H1 (cell line): ENCODE measurements at regions not wholly inside any gene's neighbourhood (a gene's known extent, or its start where the extent isn't known, plus 50 kb on each side); places are given as distances from the start of the nearest gene placed in this dataset.

Experiments used
- CTCF ChIA-PET: fragments of 300-600 bp; sonication (Branson Sonifier 250); formaldehyde crosslinking; loops from one replicate; lab custom pipeline; 2021; ENCODE audit not compliant: partially characterized antibody; lab: Charles Lee
- POLR2A ChIA-PET: fragments of 300-600 bp; sonication (Branson Sonifier 250); formaldehyde crosslinking; loops from one replicate; lab custom pipeline; 2021; ENCODE audit warnings: inconsistent platforms; ENCODE audit not compliant: partially characterized antibody; lab: Charles Lee
- DNase-seq, 2 experiments: peaks; one replicate each; pipeline versions ENCODE4 v3.0.0 to v3.0.0-alpha.2; 2010 to 2022; ENCODE audit warnings: low spot score in 2 of 2, low read depth in 1 of 2, mixed read lengths in 1 of 2
- FAIRE-seq: peaks from 2 replicates; lab custom pipeline; 2011; peaks lifted over from hg19 to GRCh38; lab: Jason Lieb, UNC
- H2AFZ ChIP-seq: 2 replicates; pipeline ENCODE4 v1.8.1; 2012; ENCODE audit warnings: low read length, inconsistent platforms
- H2AK5ac ChIP-seq: 2 replicates; pipeline ENCODE4 v1.6.1; 2013; ENCODE audit warnings: low read depth, low read length
- H2BK120ac ChIP-seq: replicated peaks from 2 replicates; pipeline ENCODE3; 2013; ENCODE audit warnings: low read depth, low read length, inconsistent platforms
- H2BK12ac ChIP-seq: 2 replicates; pipeline ENCODE4 v1.6.1; 2013; ENCODE audit warnings: low read depth, low read length
- H2BK15ac ChIP-seq: 2 replicates; pipeline ENCODE4 v1.6.1; 2013; ENCODE audit warnings: low read length
- H2BK20ac ChIP-seq: 2 replicates; pipeline ENCODE4 v1.6.1; 2013; ENCODE audit warnings: low read length
- H2BK5ac ChIP-seq: 2 replicates; pipeline ENCODE4 v1.6.1; 2013; ENCODE audit warnings: low read depth, low read length
- H3K14ac ChIP-seq: 2 replicates; pipeline ENCODE4 v1.6.1; 2013; ENCODE audit warnings: inconsistent platforms; ENCODE audit not compliant: insufficient read length
- H3K18ac ChIP-seq: 2 replicates; pipeline ENCODE4 v1.6.1; 2013; ENCODE audit warnings: low read length; ENCODE audit errors: extremely low read depth
- H3K23ac ChIP-seq: 2 replicates; pipeline ENCODE4 v1.6.1; 2013; ENCODE audit warnings: inconsistent platforms; ENCODE audit not compliant: insufficient read length
- H3K23me2 ChIP-seq: 2 replicates; pipeline ENCODE4 v1.6.1; 2013; ENCODE audit warnings: low read depth, low read length
- H3K27ac ChIP-seq: 2 replicates; pipeline ENCODE4 v1.6.1; 2011; ENCODE audit warnings: low read depth, low read length, inconsistent platforms
- H3K27me3 ChIP-seq, 4 experiments: replicated peaks in 1 of 4; 1 replicate in 1 of 4; 2 replicates in 3 of 4; pipeline versions ENCODE4 v1.6.1 to v1.8.1; 2011 to 2013; ENCODE audit warnings: low read length in 3 of 4, mild to moderate bottlenecking in 3 of 4, inconsistent platforms in 2 of 4, mixed read lengths in 2 of 4, moderate library complexity in 1 of 4; ENCODE audit not compliant: control insufficient read depth in 3 of 4, insufficient read depth in 3 of 4; ENCODE audit errors: extremely low read depth in 1 of 4
- H3K36me3 ChIP-seq, 4 experiments: 2 replicates each; pipeline versions ENCODE4 v1.6.1 to v1.8.1; 2011 to 2013; ENCODE audit warnings: mild to moderate bottlenecking in 4 of 4, low read length in 3 of 4, moderate library complexity in 2 of 4, control low read depth in 1 of 4, inconsistent platforms in 1 of 4; ENCODE audit not compliant: insufficient read depth in 4 of 4, control insufficient read depth in 2 of 4
- H3K4ac ChIP-seq: replicated peaks from 2 replicates; pipeline ENCODE3; 2013; ENCODE audit warnings: low read length, low read depth, mixed read lengths, inconsistent platforms; ENCODE audit not compliant: insufficient read length
- H3K4me1 ChIP-seq, 4 experiments: replicated peaks in 1 of 4; 1 replicate in 1 of 4; 2 replicates in 3 of 4; pipeline versions ENCODE4 v1.6.1 to v1.8.1; 2011 to 2013; ENCODE audit warnings: low read length in 3 of 4, inconsistent platforms in 2 of 4, mixed read lengths in 1 of 4; ENCODE audit not compliant: insufficient read depth in 4 of 4, control insufficient read depth in 3 of 4
- H3K4me2 ChIP-seq, 2 experiments: 2 replicates each; pipeline versions ENCODE4 v1.6.1 to v1.8.1; 2011 to 2013; ENCODE audit warnings: low read depth in 2 of 2, low read length in 2 of 2, control low read depth in 1 of 2, inconsistent platforms in 1 of 2, mild to moderate bottlenecking in 1 of 2; ENCODE audit not compliant: insufficient read depth in 1 of 2
- H3K4me3 ChIP-seq, 4 experiments: fragments of 200-600, 300-600 bp in 1 of 4; sonication (generic), shearing (Covaris generic), sonication (Bioruptor Twin) in 1 of 4; 2 replicates each; pipeline versions ENCODE4 v1.5.1 to v1.8.1; 2011 to 2016; ENCODE audit warnings: low read length in 4 of 4, low read depth in 3 of 4, control low read depth in 2 of 4, inconsistent platforms in 2 of 4, mild to moderate bottlenecking in 2 of 4, mixed read lengths in 1 of 4, moderate library complexity in 1 of 4; ENCODE audit not compliant: insufficient read depth in 2 of 4; ENCODE audit errors: extremely low read depth in 1 of 4
- H3K56ac ChIP-seq: replicated peaks from 2 replicates; pipeline ENCODE3; 2013; ENCODE audit warnings: low read depth, mild to moderate bottlenecking, mixed read lengths, low read length, inconsistent platforms; ENCODE audit not compliant: insufficient read length
- H3K79me1 ChIP-seq: 2 replicates; pipeline ENCODE4 v1.6.1; 2013; ENCODE audit warnings: low read depth, low read length, control low read depth
- H3K79me2 ChIP-seq, 2 experiments: 2 replicates each; pipeline versions ENCODE4 v1.6.1 to v1.8.1; 2012 to 2013; ENCODE audit warnings: low read length in 2 of 2, mild to moderate bottlenecking in 2 of 2, inconsistent platforms in 1 of 2; ENCODE audit not compliant: insufficient read depth in 2 of 2, control insufficient read depth in 1 of 2
- H3K9ac ChIP-seq, 4 experiments: replicated peaks in 1 of 4; 1 replicate in 1 of 4; 2 replicates in 3 of 4; pipeline versions ENCODE4 v1.6.1 to v1.8.1; 2011 to 2013; ENCODE audit warnings: low read depth in 3 of 4, low read length in 3 of 4, control low read depth in 2 of 4, mild to moderate bottlenecking in 2 of 4, moderate library complexity in 2 of 4, inconsistent platforms in 1 of 4; ENCODE audit errors: extremely low read depth in 1 of 4
- H3K9me3 ChIP-seq, 2 experiments: 2 replicates each; pipeline versions ENCODE4 v1.6.1 to v1.8.1; 2012 to 2013; ENCODE audit warnings: mild to moderate bottlenecking in 2 of 2, moderate library complexity in 2 of 2, control low read depth in 1 of 2, inconsistent platforms in 1 of 2, low read depth in 1 of 2, low read length in 1 of 2, mixed read lengths in 1 of 2; ENCODE audit not compliant: insufficient read depth in 2 of 2
- H4K20me1 ChIP-seq, 2 experiments: replicated peaks in 1 of 2; 2 replicates each; pipeline versions ENCODE3 to v1.8.1; 2011 to 2013; ENCODE audit warnings: inconsistent platforms in 2 of 2, low read length in 2 of 2, mild to moderate bottlenecking in 1 of 2; ENCODE audit not compliant: insufficient read depth in 2 of 2, control insufficient read depth in 1 of 2
- H4K5ac ChIP-seq: 2 replicates; pipeline ENCODE4 v1.6.1; 2013; ENCODE audit warnings: low read length, low read depth, mixed read lengths, inconsistent platforms; ENCODE audit not compliant: insufficient read length
- H4K8ac ChIP-seq: 2 replicates; pipeline ENCODE4 v1.8.0; 2013; ENCODE audit warnings: mild to moderate bottlenecking, moderate library complexity, low read length, inconsistent platforms; ENCODE audit not compliant: insufficient read depth; ENCODE audit errors: extremely low read depth
- H4K91ac ChIP-seq: replicated peaks from 2 replicates; pipeline ENCODE3; 2013; ENCODE audit warnings: low read length, mixed read lengths, inconsistent platforms; ENCODE audit not compliant: insufficient read length
- CBX5 ChIP-seq: fragments of 300-800, 300-1000 bp; sonication (generic); IDR thresholded peaks from 2 replicates; pipeline ENCODE4 v1.7.1; 2016; ENCODE audit warnings: antibody characterized with exemption, low read length, low read depth
- CBX8 ChIP-seq: fragments of 300-800, 300-1000 bp; sonication (generic); IDR thresholded peaks from 2 replicates; pipeline ENCODE4 v1.7.1; 2016; ENCODE audit warnings: low read depth, low read length, borderline replicate concordance
- GABPA ChIP-seq: IDR thresholded peaks from 2 replicates; pipeline ENCODE4 v1.6.1; 2011; ENCODE audit warnings: mild to moderate bottlenecking, low read length, moderate library complexity, borderline replicate concordance; ENCODE audit not compliant: insufficient read depth
- HDAC2 ChIP-seq, 2 experiments: fragments of 300-600 bp in 1 of 2; sonication (generic) in 1 of 2; IDR thresholded peaks; 2 replicates each; pipeline ENCODE4 v1.6.1; 2011 to 2012; ENCODE audit warnings: low read depth in 2 of 2, low read length in 2 of 2, mild to moderate bottlenecking in 2 of 2, moderate library complexity in 2 of 2, borderline replicate concordance in 1 of 2, inconsistent platforms in 1 of 2
- MAFK ChIP-seq: IDR thresholded peaks from 2 replicates; pipeline ENCODE4 v1.6.1; 2012; ENCODE audit warnings: low read depth, mild to moderate bottlenecking, improper control_type of control experiment, low read length
- WGBS, 2 experiments: shearing (Covaris generic) in 1 of 2; methylation state at CpG; one replicate each; pipeline versions ENCODE4 v1.1.6 to v1.1.7; 2013 to 2015; ENCODE audit warnings: low lambda C conversion rate in 2 of 2, mixed read lengths in 2 of 2, inconsistent platforms in 1 of 2, low coverage in 1 of 2, missing lambda C conversion rate in 1 of 2; ENCODE audit not compliant: insufficient replicate concordance in 2 of 2, insufficient coverage in 1 of 2, insufficient read length in 1 of 2; ENCODE audit errors: extremely low coverage in 1 of 2, missing lambda C conversion rate in 1 of 2; 5-methylcytosine and 5-hydroxymethylcytosine counted together

DNA sequence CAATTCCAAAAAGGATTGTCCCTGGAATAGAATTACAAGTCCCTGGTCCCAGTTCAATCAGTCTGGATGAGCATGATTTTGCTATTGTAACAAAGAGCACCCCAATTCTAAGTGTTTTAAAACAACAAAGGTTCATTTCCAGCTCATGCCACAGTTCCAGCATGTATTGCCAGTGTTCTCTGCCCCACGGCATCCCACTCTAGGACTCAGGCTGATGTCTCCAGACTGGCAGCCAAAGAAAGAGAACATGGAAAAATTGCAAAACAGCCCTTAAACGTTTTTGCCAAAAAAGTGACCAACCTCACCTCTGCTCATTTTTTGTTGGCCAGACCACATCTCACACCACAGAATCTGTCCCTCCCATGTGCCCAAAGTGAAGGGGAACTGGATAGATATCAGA lies 116.0 kb upstream of the PLXNC1 start:
- Histone ChIP-seq H2BK12ac (no peak overlapping the region), H2BK120ac (no peak overlapping the region), H3K79me1 (no peaks in the 10 kb centered on the region), H4K5ac (no peak overlapping the region), H3K56ac (no peak overlapping the region), H4K8ac (no peak overlapping the region), H2AK5ac (no peak overlapping the region), H3K4me2 (no peak overlapping the region), H3K4me3 (no peak overlapping the region), H3K23ac (no peak overlapping the region), H3K4ac (no peak overlapping the region), H3K23me2 (no peaks in the 10 kb centered on the region), H3K27ac (no peak overlapping the region), H3K18ac (no peak overlapping the region), H3K14ac (no peak overlapping the region), H3K4me1 (no peaks in the 10 kb centered on the region), H3K79me2 (no peaks in the 10 kb centered on the region), H2AFZ (no peak overlapping the region), H4K20me1 (no peaks in the 10 kb centered on the region), H4K91ac (no peak overlapping the region), H3K9me3 (no peaks in the 10 kb centered on the region), H2BK15ac (no peak overlapping the region), H3K9ac (no peak overlapping the region), H3K36me3 (no peaks in the 10 kb centered on the region; a peak in 1 of 8 replicates), H2BK5ac (no peak overlapping the region), H3K27me3 (no peaks in the 10 kb centered on the region), H2BK20ac (no peak overlapping the region)
- no peak for DNase-seq
- FAIRE-seq: no peak
- 95% methylated on average over 2 of the region's 2 CpGs; no CpG with 5 or more reads in 1 of the 2 experiments for WGBS, 2 experiments
- ChIA-PET POLR2A (no interaction called here), CTCF (interaction anchor here (0.7 to 1.9 kb wide), 3 partner anchors 10 to 68 kb away, joined by 3 to 4 read pairs (median 4); no protein-coding TSS in a partner anchor)
- TF ChIP-seq HDAC2 (IDR thresholded peaks at IDR 0.05; ENCODE audit: borderline replicate concordance in 1 of 2, low read depth in 2 of 2, low read length in 2 of 2): no peak
- TF ChIP-seq MAFK: no peak
- no peak for TF ChIP-seq CBX8
- TF ChIP-seq CBX5: no peak
- no peak for TF ChIP-seq GABPA
